Mesendoderm (in vitro differentiated cells): ENCODE measurements at regions not wholly inside any gene's neighbourhood (a gene's known extent, or its start where the extent isn't known, plus 50 kb on each side); places are given as distances from the start of the nearest gene placed in this dataset.

ENCODE experiments used
- DNase-seq: peaks from one replicate; pipeline ENCODE4 v3.0.0; 2013
- H2AK5ac ChIP-seq: 2 replicates; pipeline ENCODE4 v1.6.1; 2013; ENCODE audit warnings: low read length, inconsistent platforms
- H2BK120ac ChIP-seq: 2 replicates; pipeline ENCODE4 v1.6.1; 2013; ENCODE audit warnings: low read depth, mild to moderate bottlenecking, low read length, moderate library complexity, mixed read lengths
- H2BK15ac ChIP-seq: replicated peaks from 2 replicates; pipeline ENCODE4 v1.6.1; 2013; ENCODE audit warnings: low read depth, mild to moderate bottlenecking, moderate library complexity
- H2BK5ac ChIP-seq: 2 replicates; pipeline ENCODE4 v1.6.1; 2013; ENCODE audit warnings: low read length, inconsistent platforms
- H3K18ac ChIP-seq: 2 replicates; pipeline ENCODE4 v1.6.1; 2013; ENCODE audit warnings: mild to moderate bottlenecking, low read length, mixed read lengths
- H3K23ac ChIP-seq: one replicate; pipeline ENCODE4 v1.6.1; 2013; ENCODE audit warnings: low read length
- H3K27ac ChIP-seq: 2 replicates; pipeline ENCODE4 v1.5.1; 2013; ENCODE audit warnings: low read depth, mild to moderate bottlenecking, inconsistent platforms, low read length, moderate library complexity
- H3K27me3 ChIP-seq: 2 replicates; pipeline ENCODE4 v1.6.1; 2013; ENCODE audit warnings: low read length, control low read depth, mild to moderate bottlenecking, inconsistent platforms; ENCODE audit not compliant: insufficient read depth, poor library complexity
- H3K36me3 ChIP-seq: 2 replicates; pipeline ENCODE4 v1.6.1; 2013; ENCODE audit warnings: low read length, inconsistent platforms; ENCODE audit not compliant: control insufficient read depth, insufficient read depth
- H3K4ac ChIP-seq: one replicate; pipeline ENCODE4 v1.6.1; 2013; ENCODE audit warnings: low read depth, mild to moderate bottlenecking, low read length, moderate library complexity
- H3K4me1 ChIP-seq: 2 replicates; pipeline ENCODE4 v1.6.1; 2013; ENCODE audit warnings: low read depth, low read length, inconsistent platforms; ENCODE audit not compliant: control insufficient read depth
- H3K4me2 ChIP-seq: 2 replicates; pipeline ENCODE4 v1.6.1; 2013; ENCODE audit warnings: low read length
- H3K4me3 ChIP-seq: 2 replicates; pipeline ENCODE4 v1.5.1; 2013; ENCODE audit warnings: mild to moderate bottlenecking, low read length
- H3K56ac ChIP-seq: one replicate; pipeline ENCODE4 v1.6.1; 2013; ENCODE audit warnings: low read length
- H3K79me1 ChIP-seq: 2 replicates; pipeline ENCODE4 v1.6.1; 2013; ENCODE audit warnings: low read length, inconsistent platforms
- H3K79me2 ChIP-seq: 2 replicates; pipeline ENCODE4 v1.6.1; 2013; ENCODE audit warnings: mild to moderate bottlenecking, low read length; ENCODE audit not compliant: control insufficient read depth, insufficient read depth
- H3K9ac ChIP-seq: 2 replicates; pipeline ENCODE4 v1.6.1; 2013; ENCODE audit warnings: low read length, inconsistent platforms
- H4K5ac ChIP-seq: one replicate; pipeline ENCODE4 v1.6.1; 2013; ENCODE audit warnings: low read length
- H4K8ac ChIP-seq: one replicate; pipeline ENCODE4 v1.6.1; 2013; ENCODE audit warnings: low read depth, mild to moderate bottlenecking, control low read depth, low read length, moderate library complexity
- whole genome bisulfite sequencing: extraction: QIAGEN DNeasy Blood & Tissue Kit; methylation state at CpG from one replicate; pipeline ENCODE4 v1.1.7; 2013; ENCODE audit warnings: low lambda C conversion rate, missing lambda C conversion rate; ENCODE audit not compliant: insufficient coverage; ENCODE audit errors: extremely low coverage; 5-methylcytosine and 5-hydroxymethylcytosine counted together

GRCh38 chr20:63134201-63134612 lies 81.7 kb downstream of the YTHDF1 start:
- WGBS: no CpG with 5 or more reads among the region's 19 CpGs
- no peak overlapping the region for H4K8ac ChIP-seq
- no peak overlapping the region for H2BK15ac ChIP-seq
- no peak overlapping the region for H4K5ac ChIP-seq
- H3K4me3 ChIP-seq: no peak overlapping the region
- H3K9ac ChIP-seq: no peak overlapping the region
- no peak overlapping the region for H3K27ac ChIP-seq
- peak; percentile 14 for DNase-seq
- no peaks in the 10 kb centered on the region for H3K36me3 ChIP-seq
- no peak overlapping the region for H3K4me2 ChIP-seq
- H3K23ac ChIP-seq: no peak overlapping the region
- H2BK5ac ChIP-seq: no peak overlapping the region
- H3K18ac ChIP-seq: no peak overlapping the region
- no peak overlapping the region for H3K56ac ChIP-seq
- H2AK5ac ChIP-seq: no peak overlapping the region
- no peak overlapping the region for H3K4ac ChIP-seq
- no peaks in the 10 kb centered on the region for H3K79me2 ChIP-seq
- H3K27me3 ChIP-seq: no peaks in the 10 kb centered on the region
- no peaks in the 10 kb centered on the region for H3K79me1 ChIP-seq
- no peaks in the 10 kb centered on the region for H3K4me1 ChIP-seq
- H2BK120ac ChIP-seq: no peak overlapping the region

DNA sequence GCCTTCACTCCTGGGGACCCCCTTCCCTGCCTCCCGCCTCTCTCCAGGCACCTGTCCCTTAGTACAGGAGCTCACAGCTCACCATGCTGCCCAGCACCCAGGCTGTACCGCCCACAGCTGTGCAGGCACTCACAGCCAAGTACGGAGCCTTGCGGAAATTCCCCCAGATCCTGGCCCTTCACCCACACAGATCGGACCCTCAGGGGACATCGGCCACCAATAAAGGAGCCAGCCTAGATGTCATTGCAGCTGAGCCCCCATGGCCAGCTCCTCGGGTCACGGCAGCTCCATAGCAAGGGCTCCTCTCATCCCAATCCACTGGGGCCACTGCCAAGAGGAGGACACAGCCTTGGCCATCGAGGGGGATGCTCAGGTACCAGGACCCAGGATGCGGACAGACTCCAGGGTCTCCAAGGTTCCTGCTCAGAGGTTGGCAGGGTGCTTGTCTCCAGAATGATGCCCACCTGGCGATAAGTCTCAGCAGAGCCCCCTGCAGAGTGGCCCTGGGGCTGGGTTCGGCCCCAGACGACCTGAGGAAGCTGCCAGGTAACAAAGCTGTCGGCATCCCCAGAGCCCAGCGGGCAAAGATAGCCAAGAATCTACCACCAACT lies 82.3 kb downstream of the YTHDF1 start:
- WGBS: no CpG with 5 or more reads among the region's 15 CpGs
- DNase-seq: no peak
- H4K8ac ChIP-seq: no peak overlapping the region

DNA sequence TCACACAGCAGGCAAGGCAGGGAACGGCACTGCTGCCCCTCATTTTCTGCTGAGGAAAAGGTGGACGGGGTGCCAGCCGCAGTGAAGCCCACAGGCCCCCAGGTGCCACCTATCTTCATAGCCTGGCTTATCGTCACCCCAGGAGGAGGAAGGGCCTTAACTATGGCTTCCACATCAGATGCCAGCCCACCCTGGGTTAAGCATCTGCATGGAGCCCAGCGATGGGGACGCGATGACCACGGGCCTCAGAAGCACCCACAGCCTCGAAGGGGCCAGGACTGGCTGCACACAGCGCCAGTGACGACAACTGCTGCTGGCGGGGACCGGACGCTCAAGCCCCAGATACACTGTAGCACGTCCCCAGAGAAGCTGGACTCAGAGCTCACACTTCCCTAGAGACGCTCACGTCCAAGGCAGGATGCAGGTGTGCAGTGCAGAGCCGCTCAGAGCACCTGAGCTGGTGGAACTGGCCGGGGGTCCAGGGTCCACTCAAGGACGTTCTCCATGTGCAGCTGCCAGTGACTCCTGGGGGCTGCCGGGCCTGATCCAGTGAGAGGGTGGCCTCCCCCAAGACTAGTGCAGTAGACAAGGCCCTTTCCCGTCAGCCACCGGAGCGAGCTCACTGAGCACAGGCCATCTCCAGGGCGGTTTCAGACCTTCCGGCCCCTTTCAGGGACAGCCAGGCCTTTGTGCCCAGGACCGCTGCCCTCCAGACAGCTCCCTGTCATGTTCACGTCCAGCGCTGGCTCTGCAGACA lies 83.0 kb downstream of the YTHDF1 start:
- Histone ChIP-seq H3K18ac (no peak overlapping the region), H2BK120ac (no peak overlapping the region), H3K36me3 (no peaks in the 10 kb centered on the region), H3K23ac (no peak overlapping the region), H3K27me3 (no peaks in the 10 kb centered on the region), H3K4me1 (no peaks in the 10 kb centered on the region), H3K9ac (no peak overlapping the region), H4K5ac (no peak overlapping the region), H3K4ac (no peak overlapping the region), H4K8ac (no peak overlapping the region), H3K27ac (no peak overlapping the region), H3K79me2 (no peaks in the 10 kb centered on the region), H2AK5ac (no peak overlapping the region), H3K79me1 (no peaks in the 10 kb centered on the region), H2BK15ac (no peak overlapping the region), H3K56ac (no peak overlapping the region), H3K4me3 (no peak overlapping the region), H2BK5ac (no peak overlapping the region), H3K4me2 (no peak overlapping the region)
- DNase-seq: no peak
- WGBS: no CpG with 5 or more reads among the region's 29 CpGs

More for the DNA sequence above, 82.3 kb downstream of the YTHDF1 start:
- H2BK15ac ChIP-seq: no peak overlapping the region
- no peak overlapping the region for H4K5ac ChIP-seq
- no peak overlapping the region for H3K4me3 ChIP-seq
- no peak overlapping the region for H3K9ac ChIP-seq
- H3K4me1 ChIP-seq: no peaks in the 10 kb centered on the region
- H3K56ac ChIP-seq: no peak overlapping the region
- no peak overlapping the region for H2AK5ac ChIP-seq
- no peaks in the 10 kb centered on the region for H3K79me1 ChIP-seq
- H3K18ac ChIP-seq: no peak overlapping the region
- no peaks in the 10 kb centered on the region for H3K79me2 ChIP-seq
- H3K36me3 ChIP-seq: no peaks in the 10 kb centered on the region
- no peak overlapping the region for H3K23ac ChIP-seq
- H3K4ac ChIP-seq: no peak overlapping the region
- no peak overlapping the region for H2BK5ac ChIP-seq
- no peak overlapping the region for H2BK120ac ChIP-seq
- H3K27me3 ChIP-seq: no peaks in the 10 kb centered on the region
- H3K27ac ChIP-seq: no peak overlapping the region
- no peak overlapping the region for H3K4me2 ChIP-seq

GRCh38 chr20:63132131-63132714 lies 83.7 kb downstream of the YTHDF1 start:
- Histone ChIP-seq H3K56ac (no peak overlapping the region), H3K79me1 (no peaks in the 10 kb centered on the region), H3K4me3 (no peak overlapping the region), H3K79me2 (no peaks in the 10 kb centered on the region), H3K27ac (no peak overlapping the region), H3K9ac (no peak overlapping the region), H2BK15ac (no peak overlapping the region), H3K18ac (no peak overlapping the region), H4K5ac (no peak overlapping the region), H3K23ac (no peak overlapping the region), H2BK120ac (no peak overlapping the region), H3K36me3 (no peaks in the 10 kb centered on the region), H2BK5ac (no peak overlapping the region), H3K4ac (no peak overlapping the region), H3K27me3 (no peaks in the 10 kb centered on the region), H3K4me2 (no peak overlapping the region), H2AK5ac (no peak overlapping the region), H3K4me1 (no peaks in the 10 kb centered on the region), H4K8ac (no peak overlapping the region)
- WGBS: no CpG with 5 or more reads among the region's 17 CpGs
- no peak for DNase-seq

DNA sequence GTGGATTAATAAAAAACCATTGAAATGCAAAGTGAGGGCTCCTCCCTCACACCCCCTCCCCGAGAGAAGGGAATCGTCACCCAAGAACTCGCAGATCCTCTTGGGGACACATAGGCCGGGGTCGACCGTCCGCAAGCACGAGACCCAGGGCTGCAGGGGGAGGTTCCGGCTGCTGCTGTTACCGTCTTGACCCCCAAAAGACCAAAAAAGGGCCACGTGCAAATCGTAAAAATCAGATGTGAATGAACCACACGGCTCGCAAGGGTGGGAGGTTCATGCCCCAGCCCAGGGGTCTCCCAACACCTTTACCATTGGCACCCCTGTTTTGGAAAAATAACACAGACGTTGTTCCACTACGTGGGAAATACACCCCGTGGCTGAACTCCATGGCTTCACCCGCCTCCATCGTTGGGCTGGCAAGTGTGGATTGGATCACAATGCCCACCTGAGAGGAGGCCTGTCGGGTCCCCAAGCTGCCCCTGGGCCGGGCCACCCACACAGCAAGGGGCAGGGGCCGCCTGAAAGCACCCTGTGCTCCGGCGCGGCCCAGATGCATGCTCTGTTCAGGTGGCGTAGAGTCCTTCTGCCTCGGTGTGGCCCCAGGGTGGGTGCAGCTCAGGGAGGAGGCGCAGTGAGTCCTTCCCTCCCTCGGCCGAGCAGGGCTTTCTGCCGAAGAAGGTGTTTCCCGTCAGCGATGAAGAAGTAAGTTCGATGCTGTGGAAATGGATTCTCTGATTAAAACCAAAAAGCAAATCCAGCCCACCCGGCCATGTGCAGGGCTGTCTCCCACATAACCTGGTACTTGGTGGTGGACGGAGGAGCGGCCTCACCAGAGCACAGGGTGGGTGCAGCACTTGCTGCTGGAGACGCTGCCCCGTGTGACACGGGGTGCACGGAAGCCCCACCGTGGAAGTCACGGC lies 85.0 kb downstream of the YTHDF1 start:
- Histone ChIP-seq H3K4me3 (no peak overlapping the region), H3K36me3 (no peaks in the 10 kb centered on the region), H3K23ac (no peak overlapping the region), H3K79me1 (no peaks in the 10 kb centered on the region), H3K4ac (no peak overlapping the region), H3K9ac (no peak overlapping the region), H2AK5ac (no peak overlapping the region), H3K4me2 (no peak overlapping the region), H3K4me1 (no peaks in the 10 kb centered on the region), H4K5ac (no peak overlapping the region), H3K18ac (no peak overlapping the region), H3K27me3 (no peaks in the 10 kb centered on the region), H3K27ac (no peak overlapping the region), H4K8ac (no peak overlapping the region), H3K79me2 (no peaks in the 10 kb centered on the region), H3K56ac (no peak overlapping the region), H2BK15ac (no peak overlapping the region), H2BK120ac (no peak overlapping the region), H2BK5ac (no peak overlapping the region)
- no CpG with 5 or more reads among the region's 43 CpGs for WGBS
- no peak for DNase-seq
